ENCODE measurements at regions not wholly inside any gene's neighbourhood (a gene's known extent, or its start where the extent isn't known, plus 50 kb on each side); places are given as distances from the start of the nearest gene placed in this dataset.

DNA sequence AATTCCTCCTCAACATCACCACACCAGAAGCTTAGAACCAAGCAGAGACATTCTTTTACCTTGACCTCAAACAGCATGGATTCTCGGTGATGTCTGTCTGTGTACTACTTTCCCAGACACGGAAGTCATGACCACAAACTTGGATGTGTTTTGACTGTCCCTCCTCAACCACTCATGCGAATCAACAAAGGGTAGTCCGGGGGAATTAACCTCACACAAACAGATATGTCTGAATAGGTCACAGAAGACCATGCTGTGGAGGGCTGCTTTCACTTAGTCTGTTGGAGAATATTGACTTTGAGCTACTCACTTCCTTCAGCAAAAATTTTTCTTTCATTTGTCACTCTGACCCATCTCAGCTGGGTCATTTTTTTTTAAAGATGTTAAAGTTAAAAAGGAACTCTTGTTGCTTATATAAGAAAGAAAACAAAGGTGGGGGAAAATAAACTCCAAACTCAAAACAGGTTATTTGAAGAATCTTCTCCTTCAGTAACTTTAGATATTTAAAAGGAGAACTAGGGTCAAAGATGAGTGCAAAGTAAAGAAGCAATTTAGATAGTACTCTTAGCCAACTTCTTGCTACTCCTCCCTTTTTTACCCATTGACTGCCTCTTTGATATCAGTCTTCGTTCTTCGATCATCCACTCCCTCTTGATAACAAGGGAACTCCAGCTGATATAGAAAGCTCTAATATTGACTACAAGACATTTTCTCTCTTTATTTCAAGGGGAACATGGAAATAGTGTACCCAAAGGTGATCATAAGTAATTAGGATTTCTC is 343.4 kb upstream of the CDH6 start:
- TF ChIP-seq, protein P1, sequence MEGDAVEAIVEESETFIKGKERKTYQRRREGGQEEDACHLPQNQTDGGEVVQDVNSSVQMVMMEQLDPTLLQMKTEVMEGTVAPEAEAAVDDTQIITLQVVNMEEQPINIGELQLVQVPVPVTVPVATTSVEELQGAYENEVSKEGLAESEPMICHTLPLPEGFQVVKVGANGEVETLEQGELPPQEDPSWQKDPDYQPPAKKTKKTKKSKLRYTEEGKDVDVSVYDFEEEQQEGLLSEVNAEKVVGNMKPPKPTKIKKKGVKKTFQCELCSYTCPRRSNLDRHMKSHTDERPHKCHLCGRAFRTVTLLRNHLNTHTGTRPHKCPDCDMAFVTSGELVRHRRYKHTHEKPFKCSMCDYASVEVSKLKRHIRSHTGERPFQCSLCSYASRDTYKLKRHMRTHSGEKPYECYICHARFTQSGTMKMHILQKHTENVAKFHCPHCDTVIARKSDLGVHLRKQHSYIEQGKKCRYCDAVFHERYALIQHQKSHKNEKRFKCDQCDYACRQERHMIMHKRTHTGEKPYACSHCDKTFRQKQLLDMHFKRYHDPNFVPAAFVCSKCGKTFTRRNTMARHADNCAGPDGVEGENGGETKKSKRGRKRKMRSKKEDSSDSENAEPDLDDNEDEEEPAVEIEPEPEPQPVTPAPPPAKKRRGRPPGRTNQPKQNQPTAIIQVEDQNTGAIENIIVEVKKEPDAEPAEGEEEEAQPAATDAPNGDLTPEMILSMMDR (IDR thresholded peaks at IDR 0.05) = no peak
- no peak for TF ChIP-seq POLR2A (IDR thresholded peaks at IDR 0.05; ENCODE audit: low read depth)
- TF ChIP-seq POLR2AphosphoS5 (IDR thresholded peaks at IDR 0.05) = no peak
- TF ChIP-seq EP300 (IDR thresholded peaks at IDR 0.05) = no peak
